22Rv1 (cell line): ENCODE measurements at regions not wholly inside any gene's neighbourhood (a gene's known extent, or its start where the extent isn't known, plus 50 kb on each side); places are given as distances from the start of the nearest gene placed in this dataset.
A peak's percentile ranks its signal among the peaks of the same experiment; 100 is the strongest.

Experiments
- H3K27ac ChIP-seq: fragments of 450-650 bp; 2 replicates; pipeline ENCODE4 v1.5.1; 2017
- CTCF ChIP-seq: fragments of 450-650 bp; IDR thresholded peaks from 2 replicates; pipeline ENCODE4 v1.5.1; 2017; ENCODE audit warnings: mild to moderate bottlenecking
- ZFX ChIP-seq: fragments of 450-650 bp; IDR thresholded peaks from 2 replicates; pipeline ENCODE4 v1.6.1; 2017; ENCODE audit warnings: antibody characterized with exemption, borderline replicate concordance

- TF ChIP-seq ZFX = no peak
- no peak for TF ChIP-seq CTCF
- H3K27ac ChIP-seq = no peak overlapping the region
Observed at GRCh38 chr1:200496937-200497336, 87.1 kb upstream of the ZNF281 start.

- TF ChIP-seq ZFX (no peak), CTCF (no peak)
- no peak overlapping the region for H3K27ac ChIP-seq
Observed at GRCh38 chr1:200495901-200496300, 86.1 kb upstream of the ZNF281 start.

GRCh38 chr1:200493344-200493743 is 83.5 kb upstream of the ZNF281 start:
- TF ChIP-seq CTCF = no peak
- TF ChIP-seq ZFX = no peak
- H3K27ac ChIP-seq = no peak overlapping the region

- no peak overlapping the region for H3K27ac ChIP-seq
- no peak for TF ChIP-seq CTCF
- TF ChIP-seq ZFX = no peak
Observed at GRCh38 chr1:200491103-200491502, 81.3 kb upstream of the ZNF281 start.

- TF ChIP-seq ZFX (no peak), CTCF (no peak)
- no peak overlapping the region for H3K27ac ChIP-seq
Observed at GRCh38 chr1:200490183-200490582, 80.3 kb upstream of the ZNF281 start.

- no peak overlapping the region for H3K27ac ChIP-seq
- TF ChIP-seq ZFX (no peak), CTCF (peak; percentile 92)
Observed at GRCh38 chr1:200488375-200489165, 78.7 kb upstream of the ZNF281 start.

GRCh38 chr1:200487650-200488049 is 77.8 kb upstream of the ZNF281 start:
- no peak overlapping the region for H3K27ac ChIP-seq
- TF ChIP-seq CTCF (no peak), ZFX (no peak)
